ENCODE measurements at regions not wholly inside any gene's neighbourhood (a gene's known extent, or its start where the extent isn't known, plus 50 kb on each side); places are given as distances from the start of the nearest gene placed in this dataset.

DNA sequence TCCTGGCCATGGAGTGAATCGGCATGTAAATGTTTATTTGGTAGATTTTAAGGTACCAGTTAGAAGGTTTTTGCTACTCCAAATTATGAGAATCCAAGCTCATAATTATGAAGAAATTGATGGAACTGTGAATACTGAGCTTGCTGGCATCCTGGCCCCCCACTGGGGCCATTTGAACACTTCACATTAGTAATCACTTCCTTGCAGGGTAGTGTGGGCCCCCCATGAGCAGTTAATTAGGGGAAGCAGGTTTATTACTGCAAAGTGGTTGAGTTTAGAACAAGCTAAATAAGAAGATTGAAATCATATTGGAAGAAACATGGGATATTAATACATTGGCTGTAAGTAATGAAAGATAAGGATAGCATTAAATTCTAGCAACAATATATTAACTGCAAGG lies 86.7 kb downstream of the S1PR1 start:
- Histone ChIP-seq H4K20me1 (ENCODE audit: insufficient read depth, low read length, poor library complexity, severe bottlenecking) (no peaks in the 10 kb centered on the region), H3K36me3 (ENCODE audit: insufficient read depth, low read length) (no peaks in the 10 kb centered on the region), H3K9ac (ENCODE audit: low read depth, low read length, poor library complexity, severe bottlenecking) (peak overlapping the region; percentile 70), H3K4me3 (ENCODE audit: low read length, poor library complexity, severe bottlenecking) (peak overlapping the region; percentile 72), H3K9me3 (ENCODE audit: insufficient read depth, low read depth, low read length) (no peaks in the 10 kb centered on the region), H3F3A (ENCODE audit: low read depth) (no peaks in the 10 kb centered on the region), H3K27me3 (ENCODE audit: insufficient read depth, low read length, poor library complexity, severe bottlenecking) (no peaks in the 10 kb centered on the region), H2AFZ (ENCODE audit: low read length) (no peak overlapping the region), H3K4me1 (ENCODE audit: insufficient read depth, low read length, poor library complexity, severe bottlenecking) (peaks cover 47% of the 10 kb centered on the region), H3K79me2 (ENCODE audit: insufficient read depth, low read length) (peaks cover 47% of the 10 kb centered on the region), H3K9me2 (replicated peaks; ENCODE audit: low read depth, low read length) (no peaks in the 10 kb centered on the region), H3K4me2 (ENCODE audit: low read depth, low read length, poor library complexity, severe bottlenecking) (peak overlapping the region; percentile 71)
- TF ChIP-seq EZH2phosphoT487 (IDR thresholded peaks at IDR 0.05; ENCODE audit: borderline replicate concordance): no peak
- TF ChIP-seq, protein P1, sequence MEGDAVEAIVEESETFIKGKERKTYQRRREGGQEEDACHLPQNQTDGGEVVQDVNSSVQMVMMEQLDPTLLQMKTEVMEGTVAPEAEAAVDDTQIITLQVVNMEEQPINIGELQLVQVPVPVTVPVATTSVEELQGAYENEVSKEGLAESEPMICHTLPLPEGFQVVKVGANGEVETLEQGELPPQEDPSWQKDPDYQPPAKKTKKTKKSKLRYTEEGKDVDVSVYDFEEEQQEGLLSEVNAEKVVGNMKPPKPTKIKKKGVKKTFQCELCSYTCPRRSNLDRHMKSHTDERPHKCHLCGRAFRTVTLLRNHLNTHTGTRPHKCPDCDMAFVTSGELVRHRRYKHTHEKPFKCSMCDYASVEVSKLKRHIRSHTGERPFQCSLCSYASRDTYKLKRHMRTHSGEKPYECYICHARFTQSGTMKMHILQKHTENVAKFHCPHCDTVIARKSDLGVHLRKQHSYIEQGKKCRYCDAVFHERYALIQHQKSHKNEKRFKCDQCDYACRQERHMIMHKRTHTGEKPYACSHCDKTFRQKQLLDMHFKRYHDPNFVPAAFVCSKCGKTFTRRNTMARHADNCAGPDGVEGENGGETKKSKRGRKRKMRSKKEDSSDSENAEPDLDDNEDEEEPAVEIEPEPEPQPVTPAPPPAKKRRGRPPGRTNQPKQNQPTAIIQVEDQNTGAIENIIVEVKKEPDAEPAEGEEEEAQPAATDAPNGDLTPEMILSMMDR (conservative IDR thresholded peaks at IDR 0.05; ENCODE audit: low read length): no peak

DNA sequence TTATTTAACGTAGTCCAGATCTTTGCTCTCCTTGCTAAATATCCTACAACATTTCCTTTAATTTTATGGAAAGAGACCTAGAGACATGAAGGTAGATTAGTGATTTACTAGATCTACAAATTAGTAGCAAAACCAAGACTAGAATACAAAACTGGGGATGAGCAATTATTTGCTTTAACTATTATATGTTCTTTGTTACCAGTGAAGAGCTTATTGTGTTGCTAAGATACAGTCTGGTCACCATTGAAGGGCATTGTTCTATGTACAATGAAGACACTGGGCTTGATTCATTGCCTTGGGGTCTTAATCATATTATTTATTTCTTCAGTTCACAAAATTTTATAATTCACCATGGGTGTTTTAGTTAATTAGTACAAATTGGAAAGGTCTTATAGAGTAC lies 88.3 kb downstream of the S1PR1 start:
- H3K4me1 ChIP-seq (ENCODE audit: insufficient read depth, low read length, poor library complexity, severe bottlenecking): peaks cover 52% of the 10 kb centered on the region
- H3K9me2 ChIP-seq (replicated peaks; ENCODE audit: low read depth, low read length): no peaks in the 10 kb centered on the region
- H3K9ac ChIP-seq (ENCODE audit: low read depth, low read length, poor library complexity, severe bottlenecking): peak overlapping the region; percentile 70
- H3K4me3 ChIP-seq (ENCODE audit: low read length, poor library complexity, severe bottlenecking): peak overlapping the region; percentile 72
- no peaks in the 10 kb centered on the region for H3F3A ChIP-seq (ENCODE audit: low read depth)
- peaks cover 62% of the 10 kb centered on the region for H3K79me2 ChIP-seq (ENCODE audit: insufficient read depth, low read length)
- H3K27me3 ChIP-seq (ENCODE audit: insufficient read depth, low read length, poor library complexity, severe bottlenecking): no peaks in the 10 kb centered on the region
- no peak overlapping the region for H2AFZ ChIP-seq (ENCODE audit: low read length)
- H3K4me2 ChIP-seq (ENCODE audit: low read depth, low read length, poor library complexity, severe bottlenecking): peak overlapping the region; percentile 71
- H3K36me3 ChIP-seq (ENCODE audit: insufficient read depth, low read length): no peaks in the 10 kb centered on the region
- H3K9me3 ChIP-seq (ENCODE audit: insufficient read depth, low read depth, low read length): no peaks in the 10 kb centered on the region
- TF ChIP-seq, protein P1 (conservative IDR thresholded peaks at IDR 0.05; ENCODE audit: low read length): no peak
- no peak for TF ChIP-seq EZH2phosphoT487 (IDR thresholded peaks at IDR 0.05; ENCODE audit: borderline replicate concordance)
- no peaks in the 10 kb centered on the region for H4K20me1 ChIP-seq (ENCODE audit: insufficient read depth, low read length, poor library complexity, severe bottlenecking)

DNA sequence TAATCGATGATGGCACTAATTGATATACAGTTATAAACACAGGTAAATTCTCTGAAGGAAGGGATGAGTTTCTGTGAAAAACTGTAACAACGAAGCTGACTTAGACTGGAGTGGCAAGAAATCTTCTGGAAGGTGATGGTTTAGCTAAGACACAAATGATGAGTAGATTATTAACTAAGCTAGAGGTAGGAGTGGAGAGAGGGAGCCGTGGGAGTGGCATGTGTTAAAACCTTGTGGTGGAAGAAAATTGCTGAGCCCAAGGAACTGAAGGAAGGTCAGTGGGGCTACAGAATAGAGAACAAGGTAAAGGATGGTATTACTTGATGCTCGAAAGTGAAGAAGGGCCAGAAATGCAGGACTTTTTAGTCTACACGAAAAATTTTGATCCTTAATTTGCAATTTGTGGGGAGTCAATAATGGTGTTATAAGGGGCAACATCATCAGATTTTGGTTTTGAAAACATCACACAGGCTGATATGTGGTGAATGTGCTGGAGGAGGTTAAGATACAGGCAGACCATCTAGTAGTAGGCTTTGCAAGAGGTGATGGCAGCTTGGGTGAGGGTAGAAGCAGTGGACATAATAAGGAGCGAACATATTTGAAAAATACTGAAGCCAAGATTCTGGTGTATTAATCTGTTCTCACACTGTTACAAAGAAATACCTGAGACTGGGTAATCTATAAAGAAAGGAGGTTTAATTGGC lies 93.8 kb downstream of the S1PR1 start:
- TF ChIP-seq, protein P1 (conservative IDR thresholded peaks at IDR 0.05; ENCODE audit: low read length): no peak
- TF ChIP-seq EZH2phosphoT487 (IDR thresholded peaks at IDR 0.05; ENCODE audit: borderline replicate concordance): no peak

More for the DNA sequence above, 93.8 kb downstream of the S1PR1 start:
- Histone ChIP-seq H3K4me1 (ENCODE audit: insufficient read depth, low read length, poor library complexity, severe bottlenecking) (peaks cover 43% of the 10 kb centered on the region), H3K9me2 (replicated peaks; ENCODE audit: low read depth, low read length) (no peaks in the 10 kb centered on the region), H2AFZ (ENCODE audit: low read length) (no peak overlapping the region), H3K4me3 (ENCODE audit: low read length, poor library complexity, severe bottlenecking) (no peak overlapping the region), H3K36me3 (ENCODE audit: insufficient read depth, low read length) (no peaks in the 10 kb centered on the region), H3K79me2 (ENCODE audit: insufficient read depth, low read length) (peaks cover 44% of the 10 kb centered on the region), H3F3A (ENCODE audit: low read depth) (no peaks in the 10 kb centered on the region), H3K9ac (ENCODE audit: low read depth, low read length, poor library complexity, severe bottlenecking) (no peak overlapping the region), H4K20me1 (ENCODE audit: insufficient read depth, low read length, poor library complexity, severe bottlenecking) (no peaks in the 10 kb centered on the region), H3K27me3 (ENCODE audit: insufficient read depth, low read length, poor library complexity, severe bottlenecking) (no peaks in the 10 kb centered on the region), H3K4me2 (ENCODE audit: low read depth, low read length, poor library complexity, severe bottlenecking) (peak overlapping the region; percentile 11), H3K9me3 (ENCODE audit: insufficient read depth, low read depth, low read length) (no peaks in the 10 kb centered on the region)

All from Loucy (cell line).